ENCODE measurements at regions not wholly inside any gene's neighbourhood (a gene's known extent, or its start where the extent isn't known, plus 50 kb on each side); places are given as distances from the start of the nearest gene placed in this dataset.

GRCh38 chr5:174581479-174581878 lies 142.9 kb upstream of the MSX2 start:
- no peak for TF ChIP-seq POLR2A (IDR thresholded peaks at IDR 0.05)
- TF ChIP-seq, protein P1, sequence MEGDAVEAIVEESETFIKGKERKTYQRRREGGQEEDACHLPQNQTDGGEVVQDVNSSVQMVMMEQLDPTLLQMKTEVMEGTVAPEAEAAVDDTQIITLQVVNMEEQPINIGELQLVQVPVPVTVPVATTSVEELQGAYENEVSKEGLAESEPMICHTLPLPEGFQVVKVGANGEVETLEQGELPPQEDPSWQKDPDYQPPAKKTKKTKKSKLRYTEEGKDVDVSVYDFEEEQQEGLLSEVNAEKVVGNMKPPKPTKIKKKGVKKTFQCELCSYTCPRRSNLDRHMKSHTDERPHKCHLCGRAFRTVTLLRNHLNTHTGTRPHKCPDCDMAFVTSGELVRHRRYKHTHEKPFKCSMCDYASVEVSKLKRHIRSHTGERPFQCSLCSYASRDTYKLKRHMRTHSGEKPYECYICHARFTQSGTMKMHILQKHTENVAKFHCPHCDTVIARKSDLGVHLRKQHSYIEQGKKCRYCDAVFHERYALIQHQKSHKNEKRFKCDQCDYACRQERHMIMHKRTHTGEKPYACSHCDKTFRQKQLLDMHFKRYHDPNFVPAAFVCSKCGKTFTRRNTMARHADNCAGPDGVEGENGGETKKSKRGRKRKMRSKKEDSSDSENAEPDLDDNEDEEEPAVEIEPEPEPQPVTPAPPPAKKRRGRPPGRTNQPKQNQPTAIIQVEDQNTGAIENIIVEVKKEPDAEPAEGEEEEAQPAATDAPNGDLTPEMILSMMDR (IDR thresholded peaks at IDR 0.05): no peak
- TF ChIP-seq POLR2AphosphoS5 (IDR thresholded peaks at IDR 0.05; ENCODE audit: insufficient read depth in 1 of 2, low read depth in 1 of 2): no peak
